Cardiac fibroblast (primary cell): ENCODE measurements at regions not wholly inside any gene's neighbourhood (a gene's known extent, or its start where the extent isn't known, plus 50 kb on each side); places are given as distances from the start of the nearest gene placed in this dataset.
A peak's percentile ranks its signal among the peaks of the same experiment; 100 is the strongest.

Experiments
- DNase-seq, 2 donors: peaks; one replicate each; pipeline versions ENCODE4 v3.0.0 to v3.0.0-alpha.2; 2010; ENCODE audit warnings: low read depth in 2 of 2
- H3K4me3 ChIP-seq, 2 donors: replicated peaks in 1 of 2; 1 replicate in 1 of 2; 2 replicates in 1 of 2; pipeline ENCODE4 v1.5.1; 2011; ENCODE audit warnings: low read depth in 2 of 2, low read length in 2 of 2, mild to moderate bottlenecking in 2 of 2, moderate library complexity in 1 of 2
- TF ChIP-seq, protein P1 (sequence below): IDR thresholded peaks from one replicate; pipeline ENCODE4 v1.5.1; 2011; ENCODE audit warnings: low read depth, mild to moderate bottlenecking, low read length, inconsistent platforms

GRCh38 chr16:54359081-54359480 lies 72.5 kb upstream of the IRX3 start:
- TF ChIP-seq, protein P1, sequence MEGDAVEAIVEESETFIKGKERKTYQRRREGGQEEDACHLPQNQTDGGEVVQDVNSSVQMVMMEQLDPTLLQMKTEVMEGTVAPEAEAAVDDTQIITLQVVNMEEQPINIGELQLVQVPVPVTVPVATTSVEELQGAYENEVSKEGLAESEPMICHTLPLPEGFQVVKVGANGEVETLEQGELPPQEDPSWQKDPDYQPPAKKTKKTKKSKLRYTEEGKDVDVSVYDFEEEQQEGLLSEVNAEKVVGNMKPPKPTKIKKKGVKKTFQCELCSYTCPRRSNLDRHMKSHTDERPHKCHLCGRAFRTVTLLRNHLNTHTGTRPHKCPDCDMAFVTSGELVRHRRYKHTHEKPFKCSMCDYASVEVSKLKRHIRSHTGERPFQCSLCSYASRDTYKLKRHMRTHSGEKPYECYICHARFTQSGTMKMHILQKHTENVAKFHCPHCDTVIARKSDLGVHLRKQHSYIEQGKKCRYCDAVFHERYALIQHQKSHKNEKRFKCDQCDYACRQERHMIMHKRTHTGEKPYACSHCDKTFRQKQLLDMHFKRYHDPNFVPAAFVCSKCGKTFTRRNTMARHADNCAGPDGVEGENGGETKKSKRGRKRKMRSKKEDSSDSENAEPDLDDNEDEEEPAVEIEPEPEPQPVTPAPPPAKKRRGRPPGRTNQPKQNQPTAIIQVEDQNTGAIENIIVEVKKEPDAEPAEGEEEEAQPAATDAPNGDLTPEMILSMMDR = no peak
- H3K4me3 ChIP-seq = no peak overlapping the region
- no peak for DNase-seq

GRCh38 chr16:54356391-54356790 lies 69.8 kb upstream of the IRX3 start:
- TF ChIP-seq, protein P1 = no peak
- H3K4me3 ChIP-seq = no peak overlapping the region
- peak in 1 of 2 donors; percentile 54 for DNase-seq

GRCh38 chr16:54355251-54355650 lies 68.7 kb upstream of the IRX3 start:
- H3K4me3 ChIP-seq = no peak overlapping the region
- TF ChIP-seq, protein P1 = no peak
- DNase-seq = peak; percentile 29 to 84

- TF ChIP-seq, protein P1 = no peak
- DNase-seq = no peak
- H3K4me3 ChIP-seq = no peak overlapping the region
Observed at GRCh38 chr16:54353097-54353496, 66.5 kb upstream of the IRX3 start.

GRCh38 chr16:54351171-54351570 lies 64.6 kb upstream of the IRX3 start:
- no peak overlapping the region for H3K4me3 ChIP-seq
- TF ChIP-seq, protein P1 = no peak
- no peak for DNase-seq

DNA sequence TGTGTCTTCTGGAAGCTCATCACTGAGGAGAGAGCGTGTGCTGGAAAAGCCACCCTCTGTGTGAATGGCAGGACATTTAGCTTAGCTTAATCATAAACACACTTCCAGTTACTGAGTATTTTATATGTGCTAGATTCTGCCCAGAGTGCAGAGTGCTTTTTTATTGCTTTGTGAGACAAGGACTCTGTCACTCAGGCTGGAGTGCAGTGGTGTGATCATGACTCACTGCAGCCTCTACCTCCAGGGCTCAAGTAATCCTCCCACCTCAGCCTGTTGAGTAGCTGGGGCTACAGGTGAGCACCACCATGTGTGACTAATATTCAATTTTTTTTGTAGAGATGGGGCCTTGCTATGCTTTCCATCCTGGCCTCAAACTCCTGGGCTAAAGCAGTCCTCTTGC lies 61.4 kb upstream of the IRX3 start:
- H3K4me3 ChIP-seq = no peak overlapping the region
- TF ChIP-seq, protein P1 = no peak
- DNase-seq = no peak

- DNase-seq = peak in 1 of 2 donors; percentile 56
- TF ChIP-seq, protein P1 = no peak
- H3K4me3 ChIP-seq = no peak overlapping the region
Observed at GRCh38 chr16:54346041-54346440, 59.5 kb upstream of the IRX3 start.
